ENCODE measurements at regions not wholly inside any gene's neighbourhood (a gene's known extent, or its start where the extent isn't known, plus 50 kb on each side); places are given as distances from the start of the nearest gene placed in this dataset.

DNA sequence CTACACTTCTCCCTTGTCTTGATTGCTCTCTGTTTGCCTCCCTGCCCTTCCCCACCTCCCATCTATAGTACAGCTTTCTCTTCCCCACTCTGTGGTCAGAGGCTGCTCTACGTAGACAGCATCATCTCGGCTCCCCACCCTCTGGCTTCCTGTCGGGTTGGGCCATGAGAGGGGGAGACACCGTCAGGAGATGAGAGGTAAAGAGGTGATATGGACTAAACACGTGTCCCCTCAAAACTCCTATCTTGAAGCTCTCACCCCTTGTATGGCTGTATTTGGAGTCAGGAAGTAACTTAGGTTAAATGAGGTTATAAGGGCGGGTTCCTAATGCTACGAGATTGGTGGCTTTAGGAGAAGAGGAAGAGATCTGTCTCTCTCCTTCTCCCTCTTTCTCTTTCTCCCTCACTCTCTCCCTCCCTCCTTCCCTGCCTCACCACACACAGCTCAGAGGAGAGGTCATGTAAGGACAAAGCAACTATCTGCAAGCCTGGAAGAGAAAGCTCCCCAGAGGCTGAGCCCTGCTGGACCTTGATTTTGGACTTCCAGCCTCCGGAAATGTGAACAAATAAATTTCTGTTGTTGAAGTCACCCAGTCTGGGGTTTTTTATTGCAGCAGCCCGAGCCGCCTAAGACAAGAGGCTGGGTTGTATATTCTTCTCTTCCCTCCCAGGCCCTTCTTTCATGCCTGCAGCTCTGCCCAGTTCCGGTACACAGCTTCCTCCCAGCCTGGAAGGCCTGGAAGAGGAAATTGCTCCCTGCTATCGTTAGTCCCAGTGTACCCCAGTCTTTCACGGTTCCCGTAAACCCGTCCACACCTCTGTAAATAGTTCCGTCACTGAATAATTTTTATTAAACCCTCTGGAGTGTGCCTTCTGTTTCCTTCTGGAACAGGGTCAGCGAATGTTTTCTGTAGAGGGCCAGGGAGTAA, 138.0 kb downstream of the AKAIN1 start:
- H3K9me3 ChIP-seq, result no peaks in the 10 kb centered on the region
- H3K27ac ChIP-seq, result no peak overlapping the region
- TF ChIP-seq, protein P1, sequence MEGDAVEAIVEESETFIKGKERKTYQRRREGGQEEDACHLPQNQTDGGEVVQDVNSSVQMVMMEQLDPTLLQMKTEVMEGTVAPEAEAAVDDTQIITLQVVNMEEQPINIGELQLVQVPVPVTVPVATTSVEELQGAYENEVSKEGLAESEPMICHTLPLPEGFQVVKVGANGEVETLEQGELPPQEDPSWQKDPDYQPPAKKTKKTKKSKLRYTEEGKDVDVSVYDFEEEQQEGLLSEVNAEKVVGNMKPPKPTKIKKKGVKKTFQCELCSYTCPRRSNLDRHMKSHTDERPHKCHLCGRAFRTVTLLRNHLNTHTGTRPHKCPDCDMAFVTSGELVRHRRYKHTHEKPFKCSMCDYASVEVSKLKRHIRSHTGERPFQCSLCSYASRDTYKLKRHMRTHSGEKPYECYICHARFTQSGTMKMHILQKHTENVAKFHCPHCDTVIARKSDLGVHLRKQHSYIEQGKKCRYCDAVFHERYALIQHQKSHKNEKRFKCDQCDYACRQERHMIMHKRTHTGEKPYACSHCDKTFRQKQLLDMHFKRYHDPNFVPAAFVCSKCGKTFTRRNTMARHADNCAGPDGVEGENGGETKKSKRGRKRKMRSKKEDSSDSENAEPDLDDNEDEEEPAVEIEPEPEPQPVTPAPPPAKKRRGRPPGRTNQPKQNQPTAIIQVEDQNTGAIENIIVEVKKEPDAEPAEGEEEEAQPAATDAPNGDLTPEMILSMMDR (IDR thresholded peaks at IDR 0.05), result no peak
- no peaks in the 10 kb centered on the region for H3K27me3 ChIP-seq
- no peaks in the 10 kb centered on the region for H3K36me3 ChIP-seq
- H3K4me1 ChIP-seq, result no peaks in the 10 kb centered on the region
- DNase-seq, result no peak
- intact Hi-C loops (cut with DNase I), result loop anchor here (5.0 kb wide), 1 partner anchor 952 kb away; no protein-coding TSS in a partner anchor
- WGBS, 2 donors, result 58 to 61% methylated on average over 17 of the region's 17 CpGs
- no peak overlapping the region for H3K4me3 ChIP-seq (replicated peaks in 1 of 3)

DNA sequence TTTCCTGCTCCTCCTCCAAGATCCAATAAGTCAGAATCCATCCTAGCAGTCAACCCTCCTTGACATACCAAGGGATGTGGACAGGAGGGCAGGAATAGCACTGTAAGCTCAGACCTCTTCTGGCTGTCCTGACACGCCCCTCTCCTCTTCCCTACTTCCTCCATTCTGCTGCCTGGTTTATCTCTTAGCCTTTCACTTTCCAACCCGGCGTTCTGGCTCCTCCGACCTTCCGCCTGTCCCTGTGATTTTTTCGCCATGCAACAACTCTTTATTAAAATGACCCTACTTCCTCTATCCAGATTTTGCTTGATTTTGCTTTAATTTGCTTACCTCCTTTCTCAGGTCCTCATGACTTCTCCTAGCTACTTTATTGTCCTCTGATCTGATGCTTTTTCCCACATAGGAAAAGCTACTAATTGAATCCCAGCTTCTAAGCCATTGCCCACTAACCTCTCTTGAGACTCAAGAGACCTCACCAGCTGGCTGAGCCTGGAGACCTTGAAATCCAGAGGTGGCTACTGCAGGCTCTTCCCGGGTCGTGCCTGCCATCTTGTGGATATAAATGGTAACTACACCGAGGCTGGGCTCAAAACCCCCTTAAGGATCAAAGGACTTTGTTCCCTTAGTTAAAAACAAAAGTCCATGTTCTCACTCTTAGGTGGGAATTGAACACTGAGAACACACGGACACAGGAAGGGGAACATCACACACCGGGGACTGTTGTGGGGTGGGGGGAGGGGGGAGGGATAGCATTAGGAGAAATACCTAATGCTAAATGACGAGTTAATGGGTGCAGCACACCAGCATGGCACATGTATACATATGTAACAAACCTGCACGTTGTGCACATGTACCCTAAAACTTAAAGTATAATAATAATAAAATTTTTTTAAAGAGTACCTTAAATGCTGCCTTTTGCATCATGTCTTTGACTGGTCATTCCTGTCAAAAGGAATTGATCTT, 139.4 kb downstream of the AKAIN1 start:
- no peaks in the 10 kb centered on the region for H3K36me3 ChIP-seq
- 34 to 37% methylated on average over 13 of the region's 13 CpGs for WGBS, 2 donors
- H3K9me3 ChIP-seq, result no peaks in the 10 kb centered on the region
- no peak overlapping the region for H3K27ac ChIP-seq
- DNase-seq, result peak; percentile 21 to 42
- intact Hi-C loops (cut with DNase I), result loop anchor here (5.0 kb wide), 1 partner anchor 950 kb away; no protein-coding TSS in a partner anchor
- H3K4me3 ChIP-seq (replicated peaks in 1 of 3), result no peak overlapping the region
- no peaks in the 10 kb centered on the region for H3K27me3 ChIP-seq
- no peaks in the 10 kb centered on the region for H3K4me1 ChIP-seq
- TF ChIP-seq POLR2A (IDR thresholded peaks at IDR 0.05), result no peak
- TF ChIP-seq, protein P1 (IDR thresholded peaks at IDR 0.05), result peak; percentile 34 to 80 (median 54)

DNA sequence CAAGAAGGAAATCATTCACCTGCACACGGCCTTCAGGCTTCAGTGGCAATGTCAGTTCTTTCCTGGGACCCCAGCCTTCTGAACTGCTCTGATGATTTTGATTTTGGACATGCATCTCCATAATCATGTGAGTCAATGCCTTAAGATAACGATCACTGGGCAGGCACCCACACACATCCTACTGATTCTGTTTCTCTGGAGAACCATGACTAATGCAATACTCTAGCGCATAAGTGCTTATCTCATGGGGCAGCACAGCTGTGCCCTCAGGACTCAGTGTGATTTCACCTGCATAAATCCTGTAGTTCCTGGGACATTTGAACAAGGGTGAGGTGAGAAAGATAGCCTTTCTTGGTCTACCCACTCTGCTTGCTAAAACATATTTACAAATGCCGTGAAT, 144.6 kb downstream of the AKAIN1 start:
- Histone ChIP-seq H3K9me3 (no peaks in the 10 kb centered on the region), H3K4me1 (no peaks in the 10 kb centered on the region), H3K27me3 (no peaks in the 10 kb centered on the region), H3K4me3 (replicated peaks in 1 of 3) (no peak overlapping the region), H3K27ac (no peak overlapping the region), H3K36me3 (no peaks in the 10 kb centered on the region)
- no peak for TF ChIP-seq POLR2A (IDR thresholded peaks at IDR 0.05)
- TF ChIP-seq, protein P1 (IDR thresholded peaks at IDR 0.05), result no peak
- intact Hi-C loops (cut with DNase I), result no loop called here
- no peak for DNase-seq
- WGBS, 2 donors, result 74 to 79% methylated on average over 4 of the region's 4 CpGs

DNA sequence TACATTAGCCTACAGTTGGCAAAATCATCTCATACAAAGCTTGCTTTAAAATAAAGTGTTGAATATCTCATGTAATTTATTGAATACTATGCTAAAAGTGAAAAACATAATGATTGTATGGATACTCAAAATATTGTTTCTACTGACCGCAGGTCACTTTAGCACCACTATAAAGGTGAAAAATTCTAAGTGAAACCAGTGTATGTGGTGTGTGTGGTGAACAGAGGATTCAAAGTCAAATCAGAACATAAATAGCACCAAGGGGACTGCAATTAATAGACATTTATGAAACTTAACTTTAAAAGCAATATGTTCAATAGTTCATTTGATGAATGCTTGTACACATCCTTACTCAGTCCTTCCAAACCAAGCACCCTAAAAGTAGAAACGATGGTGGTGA, 145.8 kb downstream of the AKAIN1 start:
- Histone ChIP-seq H3K9me3 (no peaks in the 10 kb centered on the region), H3K36me3 (no peaks in the 10 kb centered on the region), H3K27me3 (no peaks in the 10 kb centered on the region), H3K4me3 (replicated peaks in 1 of 3) (no peak overlapping the region), H3K27ac (no peak overlapping the region), H3K4me1 (no peaks in the 10 kb centered on the region)
- intact Hi-C loops (cut with DNase I), result no loop called here
- DNase-seq, result no peak
- 82 to 84% methylated on average over 2 of the region's 2 CpGs for WGBS, 2 donors
- TF ChIP-seq, protein P1 (IDR thresholded peaks at IDR 0.05), result no peak
- TF ChIP-seq POLR2A (IDR thresholded peaks at IDR 0.05), result no peak
